MV-4-11 (cell line): ENCODE measurements at regions not wholly inside any gene's neighbourhood (a gene's known extent, or its start where the extent isn't known, plus 50 kb on each side); places are given as distances from the start of the nearest gene placed in this dataset.
"Not testable (repeated sequence)": the region's sequence is repeated elsewhere in the genome, so short reads cannot be mapped to it uniquely, and the experiment has no call there.

Experiments
- DNase-seq: peaks from one replicate; lab custom pipeline; 2025; lab: John Stamatoyannopoulos, UW

- DNase-seq = no peak
Observed at GRCh38 chr18:76640438-76640837, 145.4 kb upstream of the ZNF516 start.

GRCh38 chr18:76634564-76634963, 139.5 kb upstream of the ZNF516 start:
- no peak for DNase-seq

- DNase-seq = peak; percentile 61
Observed at GRCh38 chr18:76633588-76634269, 138.7 kb upstream of the ZNF516 start.

- no peak for DNase-seq
Observed at GRCh38 chr18:76627444-76627843, 132.4 kb upstream of the ZNF516 start.

- DNase-seq = no peak
Observed at GRCh38 chr18:76626991-76627390, 131.9 kb upstream of the ZNF516 start.

GRCh38 chr18:76622651-76623050, 127.6 kb upstream of the ZNF516 start:
- DNase-seq = no peak

GRCh38 chr18:76621782-76622495, 126.9 kb upstream of the ZNF516 start:
- no peak for DNase-seq

GRCh38 chr18:76621226-76621625, 126.2 kb upstream of the ZNF516 start:
- no peak for DNase-seq

GRCh38 chr18:76620321-76621170, 125.5 kb upstream of the ZNF516 start:
- DNase-seq = peak; percentile 92

GRCh38 chr18:76619621-76620315, 124.7 kb upstream of the ZNF516 start:
- peak; percentile 64 for DNase-seq

GRCh38 chr18:76619261-76619620, 124.2 kb upstream of the ZNF516 start:
- peak; percentile 64 for DNase-seq

- DNase-seq = no peak
Observed at GRCh38 chr18:76618721-76619120, 123.7 kb upstream of the ZNF516 start.

GRCh38 chr18:76616373-76616772, 121.3 kb upstream of the ZNF516 start:
- DNase-seq = no peak

GRCh38 chr18:76615065-76615733, 120.2 kb upstream of the ZNF516 start:
- peak; percentile 17 for DNase-seq

GRCh38 chr18:76613755-76614120, 118.7 kb upstream of the ZNF516 start:
- no peak for DNase-seq

GRCh38 chr18:76613053-76613754, 118.2 kb upstream of the ZNF516 start:
- no peak for DNase-seq

GRCh38 chr18:76611750-76612045, 116.7 kb upstream of the ZNF516 start:
- not testable (repeated sequence) for DNase-seq

GRCh38 chr18:76610933-76611749, 116.1 kb upstream of the ZNF516 start:
- DNase-seq = no peak

GRCh38 chr18:76610012-76610411, 115.0 kb upstream of the ZNF516 start:
- DNase-seq = no peak

GRCh38 chr18:76605341-76605929, 110.4 kb upstream of the ZNF516 start:
- DNase-seq = no peak
